GM12892 (cell line): ENCODE measurements at regions not wholly inside any gene's neighbourhood (a gene's known extent, or its start where the extent isn't known, plus 50 kb on each side); places are given as distances from the start of the nearest gene placed in this dataset.

Experiments used
- POLR2A ChIP-seq: IDR thresholded peaks from 2 replicates; pipeline ENCODE4 v1.6.1; 2011; ENCODE audit warnings: low read depth, low read length, control low read depth
- POLR2AphosphoS5 ChIP-seq: IDR thresholded peaks from 2 replicates; pipeline ENCODE4 v1.6.1; 2011; ENCODE audit warnings: low read depth, low read length, control low read depth

GRCh38 chr2:200173691-200174090, 132.8 kb upstream of the SPATS2L start:
- TF ChIP-seq POLR2AphosphoS5 (no peak), POLR2A (no peak)
